NCI-H2081 (cell line): ENCODE measurements at regions not wholly inside any gene's neighbourhood (a gene's known extent, or its start where the extent isn't known, plus 50 kb on each side); places are given as distances from the start of the nearest gene placed in this dataset.
"Not testable (repeated sequence)": the region's sequence is repeated elsewhere in the genome, so short reads cannot be mapped to it uniquely, and the experiment has no call there.

ENCODE experiments used
- DNase-seq, 2 experiments: peaks; one replicate each; lab custom pipeline; 2025; lab: John Stamatoyannopoulos, UW

DNA sequence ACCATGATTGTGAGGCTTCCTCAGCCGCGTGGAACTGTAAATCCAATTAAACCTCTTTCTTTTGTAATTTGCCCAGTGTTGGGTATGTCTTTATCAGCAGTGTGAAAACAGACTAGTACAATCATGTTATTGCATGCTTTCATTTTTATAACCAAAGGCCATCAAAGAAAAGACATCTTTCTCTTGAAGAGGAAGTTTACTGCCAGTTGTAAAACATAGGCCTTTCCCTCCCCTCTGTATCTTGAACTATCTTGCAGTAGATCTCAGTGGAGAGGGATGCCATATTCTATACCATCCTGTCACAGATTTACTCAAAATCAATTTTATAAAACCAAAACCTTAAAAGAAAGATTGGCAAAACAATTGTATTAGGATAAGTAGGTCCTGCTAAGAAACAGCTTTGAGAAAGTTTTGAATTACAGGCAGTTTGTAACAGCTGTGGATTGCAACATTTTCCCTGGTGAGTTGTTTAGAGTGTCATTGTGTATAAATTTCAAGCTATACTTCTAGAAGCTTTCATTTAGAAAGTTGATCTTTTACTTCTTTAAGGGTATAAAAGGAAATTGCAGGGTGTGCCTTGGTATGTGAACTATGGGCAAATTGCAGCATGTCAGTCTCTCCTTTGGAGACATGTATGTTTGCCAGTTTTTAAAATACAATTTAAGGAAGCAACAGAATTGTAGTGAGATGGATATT, 128.0 kb downstream of the ATP23 start:
- no peak for DNase-seq

DNA sequence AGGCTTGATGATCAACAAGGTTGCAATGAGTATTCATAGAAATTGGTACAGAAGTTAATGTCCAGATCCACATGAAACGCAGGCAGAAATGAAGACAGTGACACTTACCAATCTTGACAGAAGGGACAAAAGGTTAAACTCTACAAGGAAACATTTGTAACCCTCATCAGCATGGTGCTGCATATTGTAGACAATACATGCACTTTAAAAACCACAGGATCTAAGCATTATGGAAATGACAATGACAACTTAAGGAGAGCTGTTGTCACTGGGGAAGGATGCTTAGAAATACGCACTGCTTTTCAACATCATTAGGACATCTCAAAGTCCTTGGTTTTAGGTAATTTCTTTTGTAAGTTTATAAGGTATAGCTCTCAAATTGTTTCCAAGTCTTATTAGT, 130.6 kb downstream of the ATP23 start:
- DNase-seq, result no peak

DNA sequence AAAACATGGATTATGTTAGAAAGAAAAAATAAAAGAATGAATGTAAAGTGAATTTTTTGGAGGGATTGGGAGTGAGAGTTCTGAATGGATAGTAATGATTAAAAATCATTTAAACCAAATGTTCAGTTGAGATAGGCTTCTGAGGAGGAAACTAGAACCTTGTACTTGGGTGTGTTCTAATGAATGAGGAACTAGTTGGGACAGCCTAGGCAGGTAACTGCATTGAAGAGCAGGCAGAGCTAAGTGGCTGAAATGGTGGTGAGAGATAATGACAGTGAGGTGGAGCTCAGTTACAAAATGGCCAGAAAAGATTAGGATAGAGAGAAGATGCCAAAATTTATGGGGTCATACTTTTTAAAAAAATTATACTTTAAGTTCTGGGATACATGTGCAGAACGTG, 132.9 kb downstream of the ATP23 start:
- DNase-seq, result no peak

DNA sequence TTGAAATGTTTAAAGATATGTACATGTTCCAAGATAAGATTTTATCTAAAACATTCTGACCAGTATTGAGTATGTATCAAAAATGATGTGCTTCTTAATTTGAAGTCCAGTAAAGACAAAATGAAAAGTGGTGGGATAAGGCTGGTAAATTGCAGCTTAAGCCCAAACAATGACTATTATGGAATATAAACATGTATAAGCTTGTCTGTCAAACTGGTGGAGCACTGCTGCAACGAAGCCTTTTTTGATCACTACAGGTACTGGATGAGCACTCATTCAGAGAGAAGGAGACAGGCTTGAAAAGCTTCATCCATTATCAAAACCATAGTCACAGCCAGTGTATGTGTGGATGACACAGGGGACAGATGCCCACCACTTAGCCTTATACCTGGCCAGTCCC, 138.4 kb downstream of the ATP23 start:
- no peak for DNase-seq

DNA sequence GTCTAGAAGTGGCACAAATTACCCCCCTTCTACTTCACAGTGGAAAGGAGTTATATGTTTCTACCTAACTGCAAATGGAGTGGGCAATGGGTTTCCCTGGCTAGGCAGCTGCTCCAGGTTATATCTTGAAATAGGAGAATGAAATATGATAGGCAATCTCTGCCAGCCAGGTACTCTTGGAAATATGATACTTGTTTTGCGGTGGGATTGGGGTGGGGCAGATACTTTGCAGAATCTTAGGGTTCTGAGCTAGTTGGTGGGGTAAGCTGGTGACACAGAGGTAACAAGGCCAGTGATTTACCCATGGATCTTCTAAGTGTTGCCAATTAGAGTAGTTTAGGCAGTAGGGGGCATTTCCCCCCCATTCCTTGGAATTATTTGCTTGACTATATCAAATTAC, 140.1 kb downstream of the ATP23 start:
- no peak for DNase-seq

DNA sequence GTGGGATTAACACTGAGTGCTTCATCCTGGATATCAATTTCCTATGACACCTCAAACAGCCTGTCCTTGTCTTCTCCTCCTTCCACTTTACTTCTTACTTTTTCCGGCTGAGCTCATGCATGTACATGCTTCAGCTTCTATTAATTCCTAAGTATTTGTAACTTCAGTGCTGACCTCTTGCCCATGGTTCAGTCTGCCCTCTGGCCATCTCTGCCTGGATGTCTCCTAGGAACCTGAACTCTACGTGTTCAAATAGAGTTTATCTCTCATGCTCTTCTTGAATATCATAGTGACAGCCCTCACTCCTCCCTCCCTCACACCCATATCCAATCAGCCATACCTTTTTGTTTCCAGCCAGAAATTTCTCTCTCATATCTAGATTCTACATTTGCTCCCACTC, 141.6 kb downstream of the ATP23 start:
- no peak for DNase-seq

DNA sequence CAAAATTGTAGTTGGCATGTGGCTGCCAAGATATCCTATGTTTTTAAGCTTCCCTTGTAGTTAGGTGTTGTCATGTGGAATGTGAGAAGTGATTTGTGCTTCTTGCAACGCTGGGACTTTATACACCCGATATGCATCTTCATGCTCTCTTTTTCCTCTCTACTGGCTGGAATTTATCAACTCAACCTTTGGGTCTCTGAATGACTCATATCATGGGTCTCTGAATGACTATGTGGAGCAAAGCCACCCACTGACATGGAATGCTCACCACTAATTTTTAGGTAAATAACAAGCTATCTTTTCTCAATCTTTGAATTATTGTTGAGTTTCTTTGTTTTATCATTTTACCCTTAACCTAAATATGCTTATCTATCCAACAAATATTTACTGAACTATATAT, 144.6 kb downstream of the ATP23 start:
- no peak for DNase-seq

DNA sequence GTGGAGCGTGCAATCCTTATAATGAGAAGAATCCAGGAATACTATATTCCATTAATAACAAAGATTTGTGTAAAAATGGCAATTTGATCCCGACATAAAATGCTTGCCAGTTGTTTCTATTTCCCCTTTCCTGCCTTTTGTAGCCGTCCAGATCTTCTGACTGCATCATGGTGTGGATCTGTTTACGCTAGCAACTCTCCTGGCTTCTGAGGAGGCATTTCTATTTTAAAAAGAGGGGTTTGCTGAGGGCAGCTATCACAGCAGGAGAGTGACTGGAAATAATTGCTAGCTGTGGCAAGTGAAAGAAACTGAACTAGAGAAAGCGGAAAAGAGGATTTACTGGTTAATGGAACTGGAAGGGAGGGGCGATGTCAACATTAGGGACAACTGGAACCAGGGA, 145.6 kb downstream of the ATP23 start:
- no peak for DNase-seq

DNA sequence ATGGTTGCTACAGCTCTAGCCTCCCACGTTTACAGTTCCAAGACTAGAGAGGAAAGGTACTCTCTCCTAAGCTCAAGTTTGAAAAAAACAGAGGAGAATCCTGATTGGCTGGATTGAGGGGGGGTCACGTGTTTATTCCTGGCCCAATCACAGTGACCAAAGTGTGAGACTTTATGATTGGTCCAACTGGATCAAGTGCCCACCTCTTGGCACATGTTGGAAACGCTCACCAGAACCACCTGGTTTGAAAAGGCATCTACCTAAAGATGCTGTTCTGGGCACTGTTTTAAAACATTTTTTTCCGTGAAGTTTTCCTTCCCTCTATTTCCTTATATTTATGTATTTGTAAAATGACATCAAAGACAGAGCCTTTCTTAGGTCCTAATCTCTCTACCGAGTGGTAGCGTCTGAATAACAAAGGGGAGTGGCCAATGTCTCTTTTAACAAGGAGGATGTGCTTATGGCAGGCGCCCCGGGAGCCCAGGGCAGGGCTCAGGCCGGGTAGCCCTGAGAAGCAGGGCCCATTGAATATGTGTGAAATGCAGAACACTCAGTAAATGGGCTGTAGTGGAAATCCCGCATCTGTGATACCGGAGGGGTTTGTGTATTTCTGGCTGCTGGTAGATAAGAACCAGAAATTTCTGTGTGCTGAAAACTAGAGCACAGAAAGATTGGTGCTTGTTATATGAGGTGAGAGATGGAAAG, 146.2 kb downstream of the ATP23 start:
- DNase-seq, result no peak

DNA sequence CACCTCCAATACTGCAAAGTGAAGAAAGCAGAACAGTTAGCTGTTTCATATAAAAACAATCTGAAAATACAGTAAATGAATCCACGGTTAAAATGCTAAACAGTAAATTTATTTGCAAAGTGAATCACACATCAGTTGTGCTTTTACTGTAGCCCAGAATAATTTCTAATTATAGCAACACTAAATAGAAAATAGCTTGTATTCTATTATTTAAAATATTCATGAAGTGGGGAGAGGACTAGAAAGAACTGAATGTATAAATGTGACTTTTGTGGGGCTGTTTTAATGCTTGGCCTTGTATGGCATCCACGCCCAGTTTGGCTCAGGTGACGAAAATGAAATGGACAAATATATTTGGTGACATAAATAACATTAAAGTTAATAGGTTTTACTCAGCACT, 148.2 kb downstream of the ATP23 start:
- no peak for DNase-seq

DNA sequence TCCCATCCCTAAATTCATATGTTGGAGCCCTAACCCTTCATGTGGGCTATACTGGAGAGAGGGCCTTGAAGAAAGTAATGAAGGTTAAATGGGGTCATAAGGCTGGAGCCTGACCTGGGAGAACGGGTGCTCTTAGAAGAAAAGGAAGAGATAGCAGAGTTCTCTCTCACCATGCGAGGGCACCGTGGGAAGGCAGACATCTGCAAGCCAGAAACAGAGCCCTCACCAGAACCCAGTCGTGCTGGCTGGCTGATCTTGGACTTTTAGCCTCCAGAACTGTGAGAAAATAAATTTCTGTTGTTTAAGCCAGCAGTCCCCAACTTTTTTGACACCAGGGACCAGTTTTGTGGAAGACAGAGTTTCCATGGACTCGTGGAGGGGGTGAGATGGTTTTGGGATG, 149.3 kb downstream of the ATP23 start:
- no peak for DNase-seq

DNA sequence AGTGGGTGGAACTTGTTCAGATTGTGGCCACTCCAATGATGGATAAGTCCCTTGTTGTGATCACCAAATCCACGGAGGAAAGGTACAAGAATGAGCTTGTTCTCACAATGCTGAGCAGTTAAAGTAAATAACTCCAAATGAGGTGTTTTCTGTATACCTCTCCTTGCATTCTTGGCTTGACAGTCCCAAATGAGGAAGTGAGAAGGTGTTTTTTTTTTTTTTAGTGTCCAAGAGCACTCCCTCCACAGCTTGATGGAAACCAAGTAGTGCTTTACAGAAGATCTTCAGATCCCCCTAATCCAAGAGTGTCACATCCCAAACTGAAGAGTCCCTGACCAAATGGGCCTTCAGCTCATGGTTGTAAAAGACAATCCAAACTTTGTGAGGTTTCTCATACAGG, 153.6 kb downstream of the ATP23 start:
- no peak for DNase-seq

DNA sequence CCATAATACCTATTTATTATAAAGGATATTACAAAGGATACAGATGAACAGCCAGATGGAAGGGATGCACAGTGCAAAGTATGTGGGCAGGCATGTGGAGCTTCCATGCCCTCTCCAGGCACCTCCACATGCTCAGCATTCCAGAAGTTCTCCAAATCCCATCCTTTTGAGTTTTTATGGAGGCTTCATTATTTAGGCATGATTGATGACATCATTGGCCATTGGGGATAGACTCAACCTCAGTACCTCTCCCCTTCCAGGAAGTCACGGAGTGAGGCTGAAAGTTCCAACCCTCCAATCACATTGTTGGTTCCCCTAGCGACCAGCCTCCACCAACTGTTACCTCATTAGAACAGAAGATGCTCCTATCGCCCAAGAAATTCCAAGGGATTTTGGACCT, 156.4 kb downstream of the ATP23 start:
- DNase-seq, result no peak

DNA sequence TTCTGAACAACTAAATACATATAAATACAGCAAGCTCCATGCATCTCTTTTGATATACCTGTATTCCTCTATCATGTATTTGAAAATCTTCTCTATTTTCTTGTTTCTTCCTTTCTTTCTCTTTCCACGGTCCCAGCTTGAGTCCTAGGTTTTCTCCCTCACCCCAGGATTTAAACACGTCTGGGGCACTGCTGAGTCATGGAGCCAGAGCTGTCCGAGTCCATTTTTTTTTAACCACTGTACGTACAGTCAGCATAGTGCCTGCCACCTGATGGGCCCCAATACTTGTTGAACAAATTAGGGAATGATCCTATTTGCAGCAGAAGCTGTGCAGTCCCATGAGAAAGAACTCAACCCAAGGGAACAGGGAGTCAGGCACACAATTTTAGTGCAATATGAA, 158.1 kb downstream of the ATP23 start:
- DNase-seq, result no peak

DNA sequence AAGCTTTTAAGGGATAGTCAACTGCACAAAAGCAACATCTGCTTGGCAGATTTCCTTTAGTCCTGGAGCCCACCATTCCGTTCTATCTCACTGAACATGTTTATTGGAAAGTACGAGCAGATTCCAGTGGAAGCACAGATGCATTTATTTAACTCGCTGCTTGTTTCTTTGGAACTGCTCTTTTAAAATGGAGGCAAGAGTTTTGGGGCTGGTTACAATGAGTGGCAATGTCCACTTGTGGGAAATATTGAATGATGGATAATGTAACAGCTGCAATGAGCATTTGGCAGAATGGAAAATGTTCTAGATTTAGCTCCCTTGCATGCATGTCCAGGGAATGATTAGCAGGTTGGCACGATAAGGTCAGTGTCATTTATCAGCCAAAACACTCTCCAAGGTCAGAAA, 163.0 kb downstream of the ATP23 start:
- DNase-seq, result no peak

DNA sequence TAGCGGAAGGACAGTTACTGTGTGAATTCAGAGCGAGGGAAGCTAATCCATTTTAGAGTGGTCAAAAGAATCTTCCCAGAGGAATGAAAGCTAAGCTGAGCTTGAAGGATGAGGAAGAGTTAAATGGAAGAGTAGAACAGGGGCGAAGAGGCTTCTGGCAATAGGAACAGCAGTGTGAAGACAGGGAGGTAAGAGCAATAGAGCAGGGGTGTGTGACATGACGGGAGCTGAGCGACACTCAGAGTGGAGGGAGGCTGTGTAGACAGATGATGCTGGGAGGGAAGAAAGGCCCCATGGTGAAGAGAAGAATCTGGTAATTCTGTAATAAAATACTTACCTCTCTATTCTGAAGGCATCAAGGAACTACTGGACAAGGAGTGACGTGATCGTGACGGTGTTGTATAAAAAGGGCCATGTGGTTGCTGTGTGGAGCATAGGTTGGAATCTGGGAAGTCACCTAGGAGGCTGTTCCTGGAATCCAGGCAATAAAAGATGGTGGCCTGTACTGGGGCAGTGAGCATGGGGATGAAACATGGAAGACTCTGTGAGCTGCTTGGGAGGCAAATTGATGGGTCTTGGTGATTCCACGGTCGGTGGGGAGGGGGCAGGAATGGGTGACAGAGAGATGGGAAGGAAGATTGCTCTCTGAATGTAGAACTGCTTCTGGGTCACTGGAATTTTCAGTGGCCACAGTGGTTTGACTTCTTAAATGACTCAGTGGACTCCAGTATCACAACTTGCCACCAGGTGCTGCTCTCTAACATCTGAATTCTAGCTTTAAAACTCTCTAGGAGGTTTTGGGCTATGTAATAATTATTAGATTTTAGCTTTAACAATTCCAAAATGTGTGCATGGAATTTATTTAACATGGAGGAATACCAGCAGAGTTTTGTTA, 164.1 kb downstream of the ATP23 start:
- DNase-seq, result no peak

DNA sequence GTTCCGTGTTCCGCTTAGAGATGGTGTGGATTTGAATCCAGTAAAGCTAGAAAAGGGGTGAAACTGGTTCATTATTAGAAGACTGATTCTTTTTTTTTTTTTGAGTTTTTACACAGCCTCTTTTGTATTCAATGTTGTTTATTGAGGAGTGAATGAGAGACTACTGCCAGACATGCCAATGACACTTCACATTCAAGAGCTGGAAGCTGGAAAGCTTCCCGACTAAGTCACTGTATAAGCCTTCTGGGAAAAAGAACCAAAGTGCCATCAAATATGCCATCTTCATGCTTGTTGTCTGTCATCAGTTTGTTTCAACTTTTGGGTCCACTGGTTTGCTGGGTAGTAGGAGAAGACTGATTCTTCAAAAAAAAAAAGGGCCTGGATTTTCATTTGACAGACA, 164.8 kb downstream of the ATP23 start:
- no peak for DNase-seq

DNA sequence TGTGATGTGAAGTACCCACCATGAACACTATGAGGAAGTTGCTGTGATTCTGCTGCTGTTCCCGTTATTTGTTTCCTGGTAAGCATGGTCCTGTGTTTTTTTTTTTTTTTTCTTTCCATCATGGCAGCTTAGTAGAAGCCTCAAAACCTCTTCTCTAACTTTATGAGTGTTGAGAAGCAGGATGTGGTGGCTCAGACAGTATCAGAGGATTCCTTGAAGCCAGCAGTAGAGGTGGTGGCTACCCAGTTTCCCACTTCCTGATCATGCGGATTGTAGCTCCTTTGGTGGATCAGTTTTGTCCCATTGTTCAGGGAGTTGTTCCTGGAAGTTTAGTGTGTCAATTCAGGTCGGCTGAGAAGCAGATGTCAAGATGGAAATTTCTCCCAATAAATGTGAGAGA, 175.8 kb downstream of the ATP23 start:
- DNase-seq, result no peak

DNA sequence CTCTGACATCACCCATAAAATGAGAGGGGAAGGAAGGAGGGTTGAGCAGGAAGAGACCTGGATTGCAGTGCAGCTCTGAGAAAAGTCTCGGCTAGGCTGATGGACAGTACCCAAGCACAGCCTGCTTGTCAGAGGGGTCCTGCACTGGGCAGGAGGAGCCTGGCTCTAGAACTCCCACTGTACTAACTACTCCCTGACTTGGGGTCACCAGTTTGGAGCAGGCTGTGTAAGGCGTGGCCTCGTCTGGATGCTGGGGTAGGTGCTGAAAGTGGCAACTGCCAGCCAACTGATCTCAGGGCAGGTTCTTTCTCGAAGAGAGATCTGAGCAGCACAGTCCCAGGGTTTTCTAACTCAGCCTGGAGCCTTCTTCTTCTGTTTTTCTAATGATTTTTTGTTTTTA, 176.3 kb downstream of the ATP23 start:
- DNase-seq, result no peak

DNA sequence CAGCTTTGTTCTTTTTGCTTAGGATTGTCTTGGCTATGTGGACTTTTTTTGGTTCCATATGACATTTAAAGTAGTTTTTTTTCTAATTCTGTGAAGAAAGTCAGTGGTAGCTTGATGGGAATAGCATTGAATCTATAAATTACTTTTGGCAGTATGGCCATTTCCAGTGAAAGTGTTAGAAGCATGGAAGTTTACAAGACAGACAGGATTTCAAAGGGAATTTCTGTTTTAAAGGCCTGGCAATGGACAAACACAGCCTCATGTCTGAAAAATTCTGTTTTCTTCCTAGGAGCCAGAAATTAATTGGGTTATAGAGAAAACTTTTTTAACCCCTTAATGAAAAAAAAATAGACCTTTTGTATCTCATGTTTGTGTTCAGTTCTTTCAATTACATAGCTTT, 184.4 kb downstream of the ATP23 start:
- DNase-seq, result not testable (repeated sequence)

DNA sequence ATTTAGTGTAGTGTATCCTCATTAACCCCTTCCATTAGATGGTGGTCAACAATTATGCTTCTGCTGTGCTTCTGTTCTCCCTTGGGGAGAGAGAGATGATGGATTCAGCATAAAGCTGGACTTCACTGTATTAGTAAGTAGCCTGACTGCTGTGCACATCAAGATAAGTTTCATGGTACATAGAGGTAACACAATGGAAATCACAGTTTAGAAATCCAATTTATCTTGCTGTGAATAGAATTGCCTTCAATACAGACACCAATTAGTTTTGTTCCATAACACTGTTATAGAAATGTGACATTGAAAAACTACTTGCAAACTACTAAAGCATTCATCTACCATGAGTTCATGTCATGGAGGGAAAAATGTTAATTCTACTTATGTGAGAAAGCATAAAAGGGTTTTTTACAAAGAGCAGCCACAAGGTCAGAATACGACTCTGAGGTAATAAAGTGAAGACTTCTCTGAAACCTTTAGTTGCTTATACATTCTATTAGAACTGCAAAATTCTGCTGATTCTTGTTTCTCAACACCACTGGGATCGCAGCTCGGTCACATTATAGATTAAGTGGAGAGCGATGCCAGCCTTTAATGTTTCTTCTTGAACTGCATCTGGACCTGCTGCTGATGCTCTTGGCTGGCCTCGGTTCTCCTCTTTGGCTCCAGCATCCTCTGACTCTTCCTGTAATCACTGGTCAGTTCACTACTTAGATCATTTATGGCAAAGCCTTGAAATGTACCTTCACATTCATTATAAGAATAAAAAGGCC, 190.8 kb downstream of the ATP23 start:
- peak in 1 of 2 experiments; percentile 34 for DNase-seq

DNA sequence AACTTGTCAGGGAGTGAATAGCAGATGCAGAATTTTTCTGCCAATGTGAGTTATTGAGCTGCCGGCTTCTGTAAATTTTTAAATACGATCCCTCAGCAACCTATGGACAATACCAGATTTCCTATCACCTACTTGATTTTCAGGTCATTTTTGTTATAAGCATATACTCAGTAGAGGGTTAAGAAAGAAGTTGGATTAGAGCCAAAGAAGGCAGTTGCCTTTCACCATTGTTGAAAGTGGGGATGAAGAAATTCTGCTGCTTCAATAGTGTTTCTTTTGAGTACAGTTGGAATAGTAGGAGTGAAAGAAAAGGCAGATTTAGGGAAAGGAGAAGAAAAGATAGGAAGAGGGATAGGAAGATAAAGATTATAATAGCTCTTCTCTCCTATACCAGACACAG, 197.1 kb downstream of the ATP23 start:
- no peak for DNase-seq
